HUES6 (cell line): ENCODE measurements at regions not wholly inside any gene's neighbourhood (a gene's known extent, or its start where the extent isn't known, plus 50 kb on each side); places are given as distances from the start of the nearest gene placed in this dataset.

Experiments
- H3K27ac ChIP-seq: 2 replicates; pipeline ENCODE4 v1.7.0; 2013; ENCODE audit warnings: low read depth, mild to moderate bottlenecking, low read length, inconsistent platforms
- H3K27me3 ChIP-seq: 2 replicates; pipeline ENCODE4 v1.6.1; 2013; ENCODE audit warnings: low read length; ENCODE audit not compliant: control insufficient read depth, insufficient read depth
- H3K36me3 ChIP-seq: 2 replicates; pipeline ENCODE4 v1.6.1; 2013; ENCODE audit warnings: low read length; ENCODE audit not compliant: control insufficient read depth, insufficient read depth
- H3K4me1 ChIP-seq: 2 replicates; pipeline ENCODE4 v1.6.1; 2013; ENCODE audit warnings: low read length; ENCODE audit not compliant: control insufficient read depth, insufficient read depth
- H3K4me3 ChIP-seq: 2 replicates; pipeline ENCODE4 v1.5.1; 2013; ENCODE audit warnings: low read depth, low read length
- H3K9ac ChIP-seq: one replicate; pipeline ENCODE4 v1.6.1; 2013; ENCODE audit warnings: mild to moderate bottlenecking, low read length
- H3K9me3 ChIP-seq: 2 replicates; pipeline ENCODE4 v1.6.1; 2013; ENCODE audit warnings: low read depth, low read length; ENCODE audit not compliant: control insufficient read depth, insufficient read depth

- Histone ChIP-seq H3K9me3 (no peaks in the 10 kb centered on the region), H3K9ac (no peak overlapping the region), H3K36me3 (no peaks in the 10 kb centered on the region), H3K27ac (no peak overlapping the region), H3K4me1 (no peaks in the 10 kb centered on the region), H3K4me3 (no peak overlapping the region), H3K27me3 (no peaks in the 10 kb centered on the region)
Observed at GRCh38 chr11:80204021-80204420, 763.2 kb upstream of the TENM4 start.

GRCh38 chr11:80196932-80197554 is 756.2 kb upstream of the TENM4 start:
- no peak overlapping the region for H3K9ac ChIP-seq
- no peak overlapping the region for H3K4me3 ChIP-seq
- peaks cover 8% of the 10 kb centered on the region for H3K4me1 ChIP-seq
- no peaks in the 10 kb centered on the region for H3K27me3 ChIP-seq
- no peak overlapping the region for H3K27ac ChIP-seq
- H3K36me3 ChIP-seq: no peaks in the 10 kb centered on the region
- no peaks in the 10 kb centered on the region for H3K9me3 ChIP-seq

GRCh38 chr11:80196041-80196440 is 755.2 kb upstream of the TENM4 start:
- no peak overlapping the region for H3K9ac ChIP-seq
- no peak overlapping the region for H3K4me3 ChIP-seq
- H3K36me3 ChIP-seq: no peaks in the 10 kb centered on the region
- H3K27ac ChIP-seq: no peak overlapping the region
- H3K9me3 ChIP-seq: no peaks in the 10 kb centered on the region
- H3K27me3 ChIP-seq: no peaks in the 10 kb centered on the region
- peaks cover 8% of the 10 kb centered on the region for H3K4me1 ChIP-seq

- Histone ChIP-seq H3K27me3 (no peaks in the 10 kb centered on the region), H3K9ac (no peak overlapping the region), H3K4me3 (no peak overlapping the region), H3K4me1 (peaks cover 10% of the 10 kb centered on the region), H3K36me3 (no peaks in the 10 kb centered on the region), H3K9me3 (no peaks in the 10 kb centered on the region), H3K27ac (no peak overlapping the region)
Observed at GRCh38 chr11:80194625-80195024, 753.8 kb upstream of the TENM4 start.

- Histone ChIP-seq H3K36me3 (no peaks in the 10 kb centered on the region), H3K4me3 (no peak overlapping the region), H3K4me1 (peaks cover 15% of the 10 kb centered on the region), H3K9me3 (no peaks in the 10 kb centered on the region), H3K27me3 (no peaks in the 10 kb centered on the region), H3K9ac (no peak overlapping the region), H3K27ac (no peak overlapping the region)
Observed at GRCh38 chr11:80194016-80194415, 753.2 kb upstream of the TENM4 start.

GRCh38 chr11:80188076-80188627 is 747.3 kb upstream of the TENM4 start:
- Histone ChIP-seq H3K9ac (no peak overlapping the region), H3K27ac (no peak overlapping the region), H3K36me3 (no peaks in the 10 kb centered on the region), H3K4me1 (peaks cover 7% of the 10 kb centered on the region; the same call in 1 of the 2 replicates), H3K9me3 (no peaks in the 10 kb centered on the region), H3K4me3 (no peak overlapping the region), H3K27me3 (no peaks in the 10 kb centered on the region)

GRCh38 chr11:80186692-80187091 is 745.9 kb upstream of the TENM4 start:
- Histone ChIP-seq H3K27ac (no peak overlapping the region), H3K36me3 (no peaks in the 10 kb centered on the region), H3K4me3 (no peak overlapping the region), H3K4me1 (peaks cover 7% of the 10 kb centered on the region; the same call in 1 of the 2 replicates), H3K27me3 (no peaks in the 10 kb centered on the region), H3K9me3 (no peaks in the 10 kb centered on the region), H3K9ac (no peak overlapping the region)

GRCh38 chr11:80182901-80183300 is 742.1 kb upstream of the TENM4 start:
- no peak overlapping the region for H3K9ac ChIP-seq
- H3K9me3 ChIP-seq: no peaks in the 10 kb centered on the region
- H3K4me1 ChIP-seq: no peaks in the 10 kb centered on the region
- no peak overlapping the region for H3K27ac ChIP-seq
- H3K4me3 ChIP-seq: no peak overlapping the region
- H3K27me3 ChIP-seq: no peaks in the 10 kb centered on the region
- no peaks in the 10 kb centered on the region for H3K36me3 ChIP-seq

- no peaks in the 10 kb centered on the region for H3K36me3 ChIP-seq
- no peak overlapping the region for H3K9ac ChIP-seq
- H3K27ac ChIP-seq: no peak overlapping the region
- no peaks in the 10 kb centered on the region for H3K9me3 ChIP-seq
- peaks cover 6% of the 10 kb centered on the region for H3K4me1 ChIP-seq
- H3K4me3 ChIP-seq: no peak overlapping the region
- H3K27me3 ChIP-seq: no peaks in the 10 kb centered on the region
Observed at GRCh38 chr11:80173371-80174136, 732.7 kb upstream of the TENM4 start.

GRCh38 chr11:80168796-80169195 is 728.0 kb upstream of the TENM4 start:
- Histone ChIP-seq H3K9me3 (no peaks in the 10 kb centered on the region), H3K27ac (no peak overlapping the region), H3K4me1 (peaks cover 17% of the 10 kb centered on the region), H3K27me3 (no peaks in the 10 kb centered on the region), H3K4me3 (no peak overlapping the region), H3K36me3 (no peaks in the 10 kb centered on the region), H3K9ac (no peak overlapping the region)

GRCh38 chr11:80167766-80168165 is 726.9 kb upstream of the TENM4 start:
- Histone ChIP-seq H3K9ac (no peak overlapping the region), H3K4me1 (peaks cover 12% of the 10 kb centered on the region), H3K4me3 (no peak overlapping the region), H3K36me3 (no peaks in the 10 kb centered on the region), H3K27ac (peak overlapping the region; percentile 27; the same call in 1 of the 2 replicates), H3K27me3 (no peaks in the 10 kb centered on the region), H3K9me3 (no peaks in the 10 kb centered on the region)
